ENCODE measurements at regions not wholly inside any gene's neighbourhood (a gene's known extent, or its start where the extent isn't known, plus 50 kb on each side); places are given as distances from the start of the nearest gene placed in this dataset.
A peak's percentile ranks its signal among the peaks of the same experiment; 100 is the strongest.

GRCh38 chr12:111022386-111022785 is 102.0 kb upstream of the MYL2 start:
- H3K27ac Mint-ChIP-seq, result no peak overlapping the region
- no peaks in the 10 kb centered on the region for H3K9me3 Mint-ChIP-seq
- intact Hi-C loops (cut with micrococcal nuclease), result loop anchor here (10.0 kb wide), 1 partner anchor 88 kb away; no protein-coding TSS in a partner anchor
- CTCF ChIA-PET, result interaction anchor here (0.7 to 2.3 kb wide), 2 partner anchors 97 to 249 kb away, joined by 3 to 14 read pairs; no protein-coding TSS in a partner anchor
- DNase-seq, result no peak
- peaks cover 9% of the 10 kb centered on the region for H3K27me3 Mint-ChIP-seq (ENCODE audit: low read depth)
- no peaks in the 10 kb centered on the region for H3K36me3 Mint-ChIP-seq (ENCODE audit: low read depth)
- no peak overlapping the region for H3K4me3 Mint-ChIP-seq
- no peaks in the 10 kb centered on the region for H3K4me1 Mint-ChIP-seq (ENCODE audit: low read depth)

GRCh38 chr12:111014547-111014946 is 94.2 kb upstream of the MYL2 start:
- intact Hi-C loops (cut with micrococcal nuclease), result no loop called here
- no peaks in the 10 kb centered on the region for H3K4me1 Mint-ChIP-seq (ENCODE audit: low read depth)
- no peak overlapping the region for H3K27ac Mint-ChIP-seq
- CTCF ChIA-PET, result interaction anchor here (0.5 to 1.0 kb wide), 2 partner anchors 81 to 119 kb away, joined by 3 read pairs; no protein-coding TSS in a partner anchor
- no peak for DNase-seq
- no peaks in the 10 kb centered on the region for H3K36me3 Mint-ChIP-seq (ENCODE audit: low read depth)
- peaks cover 4% of the 10 kb centered on the region for H3K9me3 Mint-ChIP-seq
- peaks cover 17% of the 10 kb centered on the region for H3K27me3 Mint-ChIP-seq (ENCODE audit: low read depth)
- H3K4me3 Mint-ChIP-seq, result no peak overlapping the region

- Mint-ChIP-seq H3K9me3 (peaks cover 4% of the 10 kb centered on the region), H3K27ac (no peak overlapping the region), H3K4me3 (no peak overlapping the region), H3K27me3 (ENCODE audit: low read depth) (peaks cover 15% of the 10 kb centered on the region), H3K36me3 (ENCODE audit: low read depth) (no peaks in the 10 kb centered on the region), H3K4me1 (ENCODE audit: low read depth) (no peaks in the 10 kb centered on the region)
- CTCF ChIA-PET, result interaction anchor here (0.6 kb wide), 1 partner anchor 157 kb away, joined by 4 read pairs; no protein-coding TSS in a partner anchor
- intact Hi-C loops (cut with micrococcal nuclease), result no loop called here
- DNase-seq, result no peak
Measured at GRCh38 chr12:111012918-111013317, 92.5 kb upstream of the MYL2 start.

GRCh38 chr12:111011999-111012600 is 91.7 kb upstream of the MYL2 start:
- Mint-ChIP-seq H3K27ac (no peak overlapping the region), H3K9me3 (peaks cover 4% of the 10 kb centered on the region), H3K4me3 (no peak overlapping the region), H3K36me3 (ENCODE audit: low read depth) (no peaks in the 10 kb centered on the region), H3K4me1 (ENCODE audit: low read depth) (no peaks in the 10 kb centered on the region), H3K27me3 (ENCODE audit: low read depth) (peaks cover 10% of the 10 kb centered on the region)
- intact Hi-C loops (cut with micrococcal nuclease), result no loop called here
- DNase-seq, result no peak
- CTCF ChIA-PET, result no interaction called here

- H3K27me3 Mint-ChIP-seq (ENCODE audit: low read depth), result peaks cover 12% of the 10 kb centered on the region
- intact Hi-C loops (cut with micrococcal nuclease), result no loop called here
- CTCF ChIA-PET, result no interaction called here
- no peak for DNase-seq
- no peaks in the 10 kb centered on the region for H3K4me1 Mint-ChIP-seq (ENCODE audit: low read depth)
- no peak overlapping the region for H3K27ac Mint-ChIP-seq
- no peaks in the 10 kb centered on the region for H3K36me3 Mint-ChIP-seq (ENCODE audit: low read depth)
- H3K4me3 Mint-ChIP-seq, result no peak overlapping the region
- H3K9me3 Mint-ChIP-seq, result peaks cover 4% of the 10 kb centered on the region
Measured at GRCh38 chr12:111010916-111011657, 90.7 kb upstream of the MYL2 start.

- H3K27me3 Mint-ChIP-seq (ENCODE audit: low read depth), result peaks cover 18% of the 10 kb centered on the region
- no peaks in the 10 kb centered on the region for H3K36me3 Mint-ChIP-seq (ENCODE audit: low read depth)
- CTCF ChIA-PET, result no interaction called here
- intact Hi-C loops (cut with micrococcal nuclease), result no loop called here
- H3K9me3 Mint-ChIP-seq, result peaks cover 4% of the 10 kb centered on the region
- no peak for DNase-seq
- no peak overlapping the region for H3K4me3 Mint-ChIP-seq
- H3K4me1 Mint-ChIP-seq (ENCODE audit: low read depth), result no peaks in the 10 kb centered on the region
- H3K27ac Mint-ChIP-seq, result no peak overlapping the region
Measured at GRCh38 chr12:111010061-111010460, 89.7 kb upstream of the MYL2 start.

- Mint-ChIP-seq H3K9me3 (peaks cover 4% of the 10 kb centered on the region), H3K36me3 (ENCODE audit: low read depth) (no peaks in the 10 kb centered on the region), H3K27me3 (ENCODE audit: low read depth) (peaks cover 27% of the 10 kb centered on the region), H3K4me3 (no peak overlapping the region), H3K27ac (peak overlapping the region; percentile 37), H3K4me1 (ENCODE audit: low read depth) (no peaks in the 10 kb centered on the region)
- CTCF ChIA-PET, result interaction anchor here (0.9 kb wide), 1 partner anchor 219 kb away, joined by 3 read pairs; no protein-coding TSS in a partner anchor
- no peak for DNase-seq
- intact Hi-C loops (cut with micrococcal nuclease), result no loop called here
Measured at GRCh38 chr12:111006621-111007020, 86.2 kb upstream of the MYL2 start.

- peaks cover 4% of the 10 kb centered on the region for H3K27me3 Mint-ChIP-seq (ENCODE audit: low read depth)
- peaks cover 2% of the 10 kb centered on the region for H3K36me3 Mint-ChIP-seq (ENCODE audit: low read depth)
- H3K4me1 Mint-ChIP-seq (ENCODE audit: low read depth), result no peaks in the 10 kb centered on the region
- no peak for DNase-seq
- intact Hi-C loops (cut with micrococcal nuclease), result no loop called here
- no peak overlapping the region for H3K27ac Mint-ChIP-seq
- peaks cover 13% of the 10 kb centered on the region for H3K9me3 Mint-ChIP-seq
- CTCF ChIA-PET, result no interaction called here
- no peak overlapping the region for H3K4me3 Mint-ChIP-seq
Measured at GRCh38 chr12:110998971-110999370, 78.6 kb upstream of the MYL2 start.

- H3K27ac Mint-ChIP-seq, result no peak overlapping the region
- H3K27me3 Mint-ChIP-seq (ENCODE audit: low read depth), result no peaks in the 10 kb centered on the region
- intact Hi-C loops (cut with micrococcal nuclease), result no loop called here
- no peaks in the 10 kb centered on the region for H3K4me1 Mint-ChIP-seq (ENCODE audit: low read depth)
- no peak overlapping the region for H3K4me3 Mint-ChIP-seq
- peaks cover 2% of the 10 kb centered on the region for H3K36me3 Mint-ChIP-seq (ENCODE audit: low read depth)
- CTCF ChIA-PET, result no interaction called here
- H3K9me3 Mint-ChIP-seq, result peaks cover 13% of the 10 kb centered on the region
- no peak for DNase-seq
Measured at GRCh38 chr12:110998165-110998564, 77.8 kb upstream of the MYL2 start.

GRCh38 chr12:110996415-110996814 is 76.0 kb upstream of the MYL2 start:
- Mint-ChIP-seq H3K4me3 (no peak overlapping the region), H3K27me3 (ENCODE audit: low read depth) (peaks cover 5% of the 10 kb centered on the region), H3K9me3 (peaks cover 13% of the 10 kb centered on the region), H3K4me1 (ENCODE audit: low read depth) (no peaks in the 10 kb centered on the region), H3K36me3 (ENCODE audit: low read depth) (peaks cover 2% of the 10 kb centered on the region), H3K27ac (no peak overlapping the region)
- no peak for DNase-seq
- intact Hi-C loops (cut with micrococcal nuclease), result no loop called here
- CTCF ChIA-PET, result interaction anchor here (0.6 kb wide), 2 partner anchors 13 to 129 kb away, joined by 3 read pairs; no protein-coding TSS in a partner anchor

GRCh38 chr12:110995615-110996014 is 75.2 kb upstream of the MYL2 start:
- no peak for DNase-seq
- intact Hi-C loops (cut with micrococcal nuclease), result no loop called here
- Mint-ChIP-seq H3K27ac (no peak overlapping the region), H3K4me1 (ENCODE audit: low read depth) (no peaks in the 10 kb centered on the region), H3K9me3 (peaks cover 13% of the 10 kb centered on the region), H3K27me3 (ENCODE audit: low read depth) (peaks cover 5% of the 10 kb centered on the region), H3K4me3 (no peak overlapping the region), H3K36me3 (ENCODE audit: low read depth) (peaks cover 2% of the 10 kb centered on the region)
- CTCF ChIA-PET, result interaction anchor here (0.6 kb wide), 1 partner anchor 759 kb away, joined by 3 read pairs; no protein-coding TSS in a partner anchor

- H3K9me3 Mint-ChIP-seq, result peaks cover 12% of the 10 kb centered on the region
- CTCF ChIA-PET, result no interaction called here
Measured at GRCh38 chr12:110995016-110995415, 74.6 kb upstream of the MYL2 start.

GRCh38 chr12:110993434-110993833 is 73.1 kb upstream of the MYL2 start:
- no peak for DNase-seq
- CTCF ChIA-PET, result no interaction called here
- peaks cover 5% of the 10 kb centered on the region for H3K27me3 Mint-ChIP-seq (ENCODE audit: low read depth)
- no peaks in the 10 kb centered on the region for H3K4me1 Mint-ChIP-seq (ENCODE audit: low read depth)
- intact Hi-C loops (cut with micrococcal nuclease), result no loop called here
- no peak overlapping the region for H3K4me3 Mint-ChIP-seq
- peaks cover 2% of the 10 kb centered on the region for H3K36me3 Mint-ChIP-seq (ENCODE audit: low read depth)
- no peak overlapping the region for H3K27ac Mint-ChIP-seq
- peaks cover 8% of the 10 kb centered on the region for H3K9me3 Mint-ChIP-seq

More at GRCh38 chr12:110995016-110995415, 74.6 kb upstream of the MYL2 start:
- Mint-ChIP-seq H3K4me3 (no peak overlapping the region), H3K4me1 (ENCODE audit: low read depth) (no peaks in the 10 kb centered on the region), H3K36me3 (ENCODE audit: low read depth) (peaks cover 2% of the 10 kb centered on the region), H3K27me3 (ENCODE audit: low read depth) (peaks cover 5% of the 10 kb centered on the region), H3K27ac (no peak overlapping the region)
- intact Hi-C loops (cut with micrococcal nuclease), result no loop called here
- no peak for DNase-seq

Measured in activated naive CD4-positive, alpha-beta T cell treated with anti-CD3 and anti-CD28 coated beads for 36 hours (primary cell).